MCF 10A (cell line): ENCODE measurements at regions not wholly inside any gene's neighbourhood (a gene's known extent, or its start where the extent isn't known, plus 50 kb on each side); places are given as distances from the start of the nearest gene placed in this dataset.

Experiments used
- BruUV-seq: library from RNA; stranded (reverse); fragments of 400-500 nt; replicated peaks from 2 replicates; lab custom pipeline; 2021; lab: Mats Ljungman, UMichigan
- CTCF ChIA-PET: fragments of 300-600 bp; sonication (Branson Sonifier 250); formaldehyde crosslinking; extraction: SDS; loops from one replicate; lab custom pipeline; 2021; ENCODE audit warnings: antibody characterized with exemption, inconsistent platforms; lab: Yijun Ruan, JAX
- POLR2A ChIA-PET: fragments of 300-600, 350-650 bp; sonication (Branson Sonifier 250); formaldehyde crosslinking; extraction: SDS; loops from one replicate; lab custom pipeline; 2020; ENCODE audit warnings: antibody characterized with exemption, inconsistent platforms; lab: Yijun Ruan, JAX
- DNase-seq: peaks from one replicate; pipeline ENCODE4 v3.0.0-alpha.2; 2018; ENCODE audit not compliant: unreplicated experiment
- H3K27ac Mint-ChIP-seq: one replicate; pipeline ENCODE4 v1.8.0; 2022; ENCODE audit warnings: mild to moderate bottlenecking, low read depth, mixed read lengths; ENCODE audit not compliant: unreplicated experiment
- H3K27me3 Mint-ChIP-seq: one replicate; pipeline ENCODE4 v1.8.0; 2022; ENCODE audit warnings: mixed read lengths; ENCODE audit not compliant: insufficient read depth, unreplicated experiment
- H3K36me3 Mint-ChIP-seq: one replicate; pipeline ENCODE4 v1.8.0; 2022; ENCODE audit warnings: mild to moderate bottlenecking, moderate library complexity, mixed read lengths; ENCODE audit not compliant: insufficient read depth, unreplicated experiment
- H3K4me1 Mint-ChIP-seq: one replicate; pipeline ENCODE4 v1.8.0; 2022; ENCODE audit warnings: mixed read lengths; ENCODE audit not compliant: insufficient read depth, unreplicated experiment
- H3K4me3 Mint-ChIP-seq: one replicate; pipeline ENCODE4 v1.8.0; 2022; ENCODE audit warnings: mild to moderate bottlenecking, moderate library complexity, mixed read lengths; ENCODE audit not compliant: unreplicated experiment
- H3K9me3 Mint-ChIP-seq: one replicate; pipeline ENCODE4 v1.8.0; 2022; ENCODE audit warnings: mixed read lengths; ENCODE audit not compliant: unreplicated experiment
- CTCF ChIP-seq: fragments of 200-600 bp; IDR thresholded peaks from one replicate; pipeline ENCODE4 v1.8.0; 2022; ENCODE audit warnings: antibody characterized with exemption, mild to moderate bottlenecking; ENCODE audit not compliant: unreplicated experiment
- intact Hi-C: fragments of 100-400 bp; cut with micrococcal nuclease; formaldehyde crosslinking; loops from 2 replicates; pipeline ENCODE4 v1.14.1; 2022

DNA sequence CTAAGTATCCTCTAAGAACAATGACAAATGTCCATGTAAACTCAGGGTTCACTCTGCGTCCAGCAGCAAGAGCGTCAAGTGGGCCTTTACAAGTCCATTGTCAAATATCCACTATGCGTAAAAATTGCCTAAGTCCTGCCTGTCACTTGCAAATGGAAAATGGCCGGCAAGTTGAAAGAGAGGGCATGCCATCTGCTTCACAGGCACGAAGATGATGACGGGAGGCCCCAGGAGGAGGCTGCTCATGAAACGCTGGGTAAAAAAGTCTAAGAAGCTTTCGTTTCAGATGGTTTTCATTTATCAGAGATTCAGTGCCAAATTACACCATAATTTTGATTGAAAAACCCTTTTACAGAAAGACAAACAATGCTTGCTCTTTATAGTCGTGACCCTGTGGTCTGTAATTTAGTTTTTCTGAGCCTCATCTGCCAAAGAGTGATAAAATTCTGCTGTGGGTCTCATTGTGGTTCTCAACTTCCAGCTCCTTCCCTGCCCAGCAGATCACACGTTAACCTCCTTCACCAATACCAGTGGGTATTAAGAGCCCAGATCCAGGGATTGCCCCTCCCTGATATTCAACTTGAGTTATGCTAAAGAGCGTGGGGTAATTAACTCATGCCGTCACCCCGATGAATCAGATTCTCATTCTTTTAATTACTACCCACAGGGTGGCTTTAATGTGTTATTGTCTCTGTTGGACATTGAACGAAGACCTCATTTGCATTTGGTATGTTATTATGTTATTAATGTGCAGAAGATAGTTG, 160.2 kb upstream of the ALKAL2 start:
- intact Hi-C loops = no loop called here
- Mint-ChIP-seq H3K4me3 (no peak overlapping the region), H3K36me3 (no peaks in the 10 kb centered on the region), H3K9me3 (no peaks in the 10 kb centered on the region), H3K27ac (no peak overlapping the region), H3K4me1 (no peaks in the 10 kb centered on the region), H3K27me3 (no peaks in the 10 kb centered on the region)
- ChIA-PET CTCF (no interaction called here), POLR2A (no interaction called here)
- DNase-seq = no peak
- no TSS peak for BruUV-seq
- TF ChIP-seq CTCF = no peak

- DNase-seq = no peak
- intact Hi-C loops = no loop called here
- H3K9me3 Mint-ChIP-seq = no peaks in the 10 kb centered on the region
- H3K27me3 Mint-ChIP-seq = no peaks in the 10 kb centered on the region
- TF ChIP-seq CTCF = no peak
- H3K4me3 Mint-ChIP-seq = no peak overlapping the region
- no peak overlapping the region for H3K27ac Mint-ChIP-seq
- POLR2A ChIA-PET = no interaction called here
- CTCF ChIA-PET = no interaction called here
- no peaks in the 10 kb centered on the region for H3K4me1 Mint-ChIP-seq
- no TSS peak for BruUV-seq
- H3K36me3 Mint-ChIP-seq = no peaks in the 10 kb centered on the region
Observed at GRCh38 chr2:446963-447530, 159.2 kb upstream of the ALKAL2 start.

DNA sequence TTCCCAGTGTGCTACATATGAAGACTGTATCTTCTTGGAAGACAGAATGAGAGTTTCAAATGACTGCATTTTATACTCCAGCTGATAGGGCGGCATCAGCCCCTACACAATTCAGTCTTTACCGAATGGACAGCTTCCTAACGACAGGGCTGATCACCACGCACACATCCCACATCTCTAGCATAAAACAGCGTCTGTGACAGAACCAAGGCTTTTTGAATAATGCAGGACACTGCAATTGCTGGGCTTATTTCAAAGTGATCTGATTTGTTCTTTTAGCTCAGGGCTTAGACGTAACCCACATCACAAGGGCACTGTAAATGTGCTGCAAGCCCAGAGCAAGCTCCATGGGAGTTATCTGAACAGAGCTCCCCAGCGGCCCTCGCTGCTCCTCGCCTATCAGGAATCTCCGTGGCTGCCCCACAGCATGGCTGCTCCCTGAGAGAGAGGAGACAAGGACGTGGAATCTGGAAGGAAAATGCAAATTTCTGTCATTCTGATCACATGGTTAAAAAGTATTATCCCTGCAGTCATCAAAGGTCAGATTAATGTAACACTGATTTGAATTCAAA, 158.5 kb upstream of the ALKAL2 start:
- Mint-ChIP-seq H3K9me3 (no peaks in the 10 kb centered on the region), H3K4me1 (no peaks in the 10 kb centered on the region), H3K4me3 (no peak overlapping the region), H3K27me3 (no peaks in the 10 kb centered on the region), H3K27ac (no peak overlapping the region), H3K36me3 (no peaks in the 10 kb centered on the region)
- CTCF ChIA-PET = no interaction called here
- POLR2A ChIA-PET = no interaction called here
- no peak for TF ChIP-seq CTCF
- no peak for DNase-seq
- intact Hi-C loops = no loop called here
- BruUV-seq = no TSS peak

- H3K27me3 Mint-ChIP-seq = no peaks in the 10 kb centered on the region
- no peak overlapping the region for H3K27ac Mint-ChIP-seq
- intact Hi-C loops = no loop called here
- H3K36me3 Mint-ChIP-seq = no peaks in the 10 kb centered on the region
- POLR2A ChIA-PET = no interaction called here
- TF ChIP-seq CTCF = no peak
- H3K4me1 Mint-ChIP-seq = no peaks in the 10 kb centered on the region
- DNase-seq = no peak
- H3K4me3 Mint-ChIP-seq = no peak overlapping the region
- BruUV-seq = no TSS peak
- no peaks in the 10 kb centered on the region for H3K9me3 Mint-ChIP-seq
- CTCF ChIA-PET = no interaction called here
Observed at GRCh38 chr2:445896-446295, 158.0 kb upstream of the ALKAL2 start.
